Activated CD4-positive, alpha-beta T cell treated with anti-CD3 and anti-CD28 coated beads, Interleukin-2, amount 50 U/mL, for 4 hours (primary cell): ENCODE measurements at regions not wholly inside any gene's neighbourhood (a gene's known extent, or its start where the extent isn't known, plus 50 kb on each side); places are given as distances from the start of the nearest gene placed in this dataset.
"Not testable (repeated sequence)": the region's sequence is repeated elsewhere in the genome, so short reads cannot be mapped to it uniquely, and the experiment has no call there.

Experiments
- DNase-seq, 2 experiments: peaks; one replicate each; pipeline ENCODE4 v3.0.0-alpha.2; 2020

- no peak for DNase-seq
Measured at GRCh38 chr6:113660819-113661218, 196.3 kb upstream of the MARCKS start.

GRCh38 chr6:113662093-113662665 is 195.0 kb upstream of the MARCKS start:
- no peak for DNase-seq

GRCh38 chr6:113662688-113663333 is 194.3 kb upstream of the MARCKS start:
- DNase-seq = no peak

GRCh38 chr6:113664909-113665308 is 192.2 kb upstream of the MARCKS start:
- DNase-seq = no peak

- DNase-seq = no peak
Measured at GRCh38 chr6:113668641-113669408, 188.3 kb upstream of the MARCKS start.

- no peak for DNase-seq
Measured at GRCh38 chr6:113669606-113670005, 187.5 kb upstream of the MARCKS start.

GRCh38 chr6:113671421-113671820 is 185.7 kb upstream of the MARCKS start:
- no peak for DNase-seq

GRCh38 chr6:113672491-113673149 is 184.5 kb upstream of the MARCKS start:
- no peak for DNase-seq

- DNase-seq = no peak
Measured at GRCh38 chr6:113674075-113674474, 183.1 kb upstream of the MARCKS start.

- DNase-seq = no peak
Measured at GRCh38 chr6:113676057-113676456, 181.1 kb upstream of the MARCKS start.

GRCh38 chr6:113676968-113677367 is 180.2 kb upstream of the MARCKS start:
- no peak for DNase-seq

- no peak for DNase-seq
Measured at GRCh38 chr6:113679051-113679450, 178.1 kb upstream of the MARCKS start.

- no peak for DNase-seq
Measured at GRCh38 chr6:113680301-113680700, 176.8 kb upstream of the MARCKS start.

GRCh38 chr6:113683968-113684367 is 173.2 kb upstream of the MARCKS start:
- no peak for DNase-seq

GRCh38 chr6:113684382-113684901 is 172.7 kb upstream of the MARCKS start:
- no peak for DNase-seq

GRCh38 chr6:113686049-113686448 is 171.1 kb upstream of the MARCKS start:
- no peak for DNase-seq

- not testable (repeated sequence) for DNase-seq
Measured at GRCh38 chr6:113689620-113690019, 167.5 kb upstream of the MARCKS start.

GRCh38 chr6:113690281-113691259 is 166.6 kb upstream of the MARCKS start:
- DNase-seq = no peak

GRCh38 chr6:113691260-113691656 is 165.9 kb upstream of the MARCKS start:
- DNase-seq = no peak

- no peak for DNase-seq
Measured at GRCh38 chr6:113693851-113694250, 163.3 kb upstream of the MARCKS start.

- DNase-seq = no peak
Measured at GRCh38 chr6:113694278-113695077, 162.7 kb upstream of the MARCKS start.
